ENCODE measurements at regions not wholly inside any gene's neighbourhood (a gene's known extent, or its start where the extent isn't known, plus 50 kb on each side); places are given as distances from the start of the nearest gene placed in this dataset.

GRCh38 chr3:22765679-22766078, 437.4 kb upstream of the UBE2E2 start:
- ChIA-PET CTCF (no interaction called here), POLR2A (no interaction called here)
- H3F3A ChIP-seq (replicated peaks; ENCODE audit: insufficient read depth) = no peaks in the 10 kb centered on the region
- TF ChIP-seq GABPA (IDR thresholded peaks at IDR 0.05; ENCODE audit: low read depth) (no peak), EZH2phosphoT487 (IDR thresholded peaks at IDR 0.05; ENCODE audit: borderline replicate concordance, low read depth) (no peak), RXRA (IDR thresholded peaks at IDR 0.05; ENCODE audit: borderline replicate concordance, low read depth) (no peak), POLR2AphosphoS5 (IDR thresholded peaks at IDR 0.05; ENCODE audit: low read depth, low read length) (no peak), USF2 (IDR thresholded peaks at IDR 0.05; ENCODE audit: borderline replicate concordance, low read depth, low read length) (no peak), IRF3 (IDR thresholded peaks at IDR 0.05; ENCODE audit: low read depth, low read length) (no peak), TEAD4 (IDR thresholded peaks at IDR 0.05; ENCODE audit: borderline replicate concordance, insufficient read depth) (no peak), REST (IDR thresholded peaks at IDR 0.05; ENCODE audit: low read depth, low read length) (no peak), CTCF (IDR thresholded peaks at IDR 0.05) (no peak), FOXJ3 (CRISPR knock-in tag; IDR thresholded peaks at IDR 0.05) (no peak), FOSL2 (IDR thresholded peaks at IDR 0.05; ENCODE audit: borderline replicate concordance, low read depth) (no peak), CHD2 (IDR thresholded peaks at IDR 0.05; ENCODE audit: low read length, partially characterized antibody) (no peak)
- H3K4me1 ChIP-seq (ENCODE audit: control insufficient read depth in 1 of 2, insufficient read depth in 2 of 2, low read depth in 1 of 2, low read length in 1 of 2) = no peaks in the 10 kb centered on the region
- no peak overlapping the region for H3K4me2 ChIP-seq
- H3K9me3 ChIP-seq = no peaks in the 10 kb centered on the region
- no peak for DNase-seq
- no peak overlapping the region for H3K4me3 ChIP-seq (ENCODE audit: low read depth in 2 of 2, low read length in 1 of 2)
- no peak overlapping the region for H3K9ac ChIP-seq
- no peaks in the 10 kb centered on the region for H3K36me3 ChIP-seq (replicated peaks in 1 of 2; ENCODE audit: control insufficient read depth in 1 of 2, insufficient read depth in 2 of 2, low read length in 1 of 2)
- no peaks in the 10 kb centered on the region for H3K27me3 ChIP-seq (ENCODE audit: insufficient read depth)
- H3K27ac ChIP-seq (ENCODE audit: low read depth in 2 of 2, low read length in 1 of 2) = no peak overlapping the region
- H4K20me1 ChIP-seq (ENCODE audit: insufficient read depth) = no peaks in the 10 kb centered on the region
- no peak overlapping the region for H2AFZ ChIP-seq (ENCODE audit: low read depth)
- no peaks in the 10 kb centered on the region for H3K9me2 ChIP-seq
- no peaks in the 10 kb centered on the region for H3K79me2 ChIP-seq (ENCODE audit: insufficient read depth)

Data from SK-N-SH (cell line).